HK-2 (cell line): ENCODE measurements at regions not wholly inside any gene's neighbourhood (a gene's known extent, or its start where the extent isn't known, plus 50 kb on each side); places are given as distances from the start of the nearest gene placed in this dataset.
"Not testable (repeated sequence)": the region's sequence is repeated elsewhere in the genome, so short reads cannot be mapped to it uniquely, and the experiment has no call there.

Experiments
- DNase-seq: peaks from one replicate; pipeline ENCODE4 v3.0.0-alpha.2; 2018; ENCODE audit not compliant: unreplicated experiment

DNA sequence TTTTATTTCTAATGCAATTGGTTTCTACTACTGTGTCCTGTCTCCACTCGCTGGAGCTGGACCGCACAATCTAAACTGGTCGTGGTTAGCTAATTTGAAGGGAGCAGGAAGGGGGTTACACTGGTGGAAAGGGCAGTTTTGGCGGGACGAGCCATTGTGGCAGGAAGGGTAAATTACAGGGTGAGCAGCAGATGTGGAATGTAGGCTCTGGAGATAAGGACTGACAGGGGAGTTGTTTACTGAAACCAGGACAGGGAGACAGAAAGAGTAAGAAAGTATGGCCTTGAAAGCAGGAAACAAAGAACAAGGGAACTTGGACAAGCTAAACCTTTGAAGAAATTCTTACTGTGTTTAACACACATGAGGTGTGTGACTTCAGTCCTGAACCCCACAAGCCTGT is 147.8 kb downstream of the ATXN7L3B start:
- no peak for DNase-seq

DNA sequence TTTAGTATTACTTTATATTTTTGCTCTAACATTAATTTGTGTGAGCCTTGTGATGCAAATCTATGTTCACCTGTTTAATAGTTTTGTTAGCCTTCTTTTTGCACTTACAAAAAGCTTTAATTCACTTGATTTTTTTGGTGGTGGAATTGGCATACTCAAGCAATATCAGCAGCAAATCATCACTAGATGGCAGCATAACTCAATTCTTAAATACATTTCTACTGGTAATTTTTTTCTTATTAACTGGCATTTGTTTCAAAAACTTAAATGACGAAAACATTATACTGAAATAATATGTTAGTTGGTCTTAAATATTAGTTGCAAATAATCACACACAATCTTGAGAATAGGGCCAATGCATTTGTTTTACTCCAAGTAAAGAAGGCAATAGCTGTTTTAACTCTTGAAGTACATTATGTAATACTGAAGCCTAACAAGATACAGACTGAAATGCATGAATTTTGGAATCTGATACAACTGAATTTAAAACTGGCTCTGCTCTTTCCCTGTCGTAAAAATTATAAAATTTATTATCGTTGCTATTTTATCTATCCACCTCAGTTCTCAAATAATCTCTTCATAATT is 151.5 kb downstream of the ATXN7L3B start:
- no peak for DNase-seq

DNA sequence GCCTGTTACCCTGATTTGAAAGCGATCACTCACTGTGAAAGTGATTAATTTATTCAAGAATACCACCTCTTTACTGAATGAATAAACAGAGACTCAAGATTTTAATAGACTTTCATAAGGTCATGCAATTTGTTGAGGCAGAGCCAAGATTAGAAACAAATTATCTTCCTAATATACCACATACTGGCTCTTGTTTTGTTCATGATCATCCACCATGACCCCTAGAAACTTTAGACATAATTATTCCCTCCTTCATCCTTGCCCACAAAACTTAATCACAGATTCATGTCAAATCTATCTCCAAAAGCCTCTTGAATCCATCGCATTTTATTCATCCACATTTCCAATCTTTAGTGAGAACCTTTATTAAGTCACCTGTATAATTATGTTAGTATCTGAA is 152.3 kb downstream of the ATXN7L3B start:
- DNase-seq, result no peak

DNA sequence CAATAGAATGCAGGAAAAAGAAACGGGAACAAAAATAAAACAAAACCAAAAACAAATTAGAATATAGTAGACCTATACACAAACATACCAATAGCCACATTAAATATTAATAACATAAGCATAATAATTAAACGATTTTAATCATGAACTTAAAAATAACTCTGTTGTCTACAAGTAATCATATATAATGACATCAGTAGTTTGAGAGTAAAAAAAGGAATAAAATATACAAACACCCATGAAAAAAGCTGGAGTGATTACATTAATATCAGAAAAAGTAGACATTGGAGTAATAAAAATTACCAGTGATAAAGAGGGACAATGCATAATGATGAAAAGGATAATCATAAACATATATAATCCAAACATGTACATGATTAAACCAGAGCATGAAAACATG is 181.8 kb downstream of the ATXN7L3B start:
- DNase-seq, result no peak

DNA sequence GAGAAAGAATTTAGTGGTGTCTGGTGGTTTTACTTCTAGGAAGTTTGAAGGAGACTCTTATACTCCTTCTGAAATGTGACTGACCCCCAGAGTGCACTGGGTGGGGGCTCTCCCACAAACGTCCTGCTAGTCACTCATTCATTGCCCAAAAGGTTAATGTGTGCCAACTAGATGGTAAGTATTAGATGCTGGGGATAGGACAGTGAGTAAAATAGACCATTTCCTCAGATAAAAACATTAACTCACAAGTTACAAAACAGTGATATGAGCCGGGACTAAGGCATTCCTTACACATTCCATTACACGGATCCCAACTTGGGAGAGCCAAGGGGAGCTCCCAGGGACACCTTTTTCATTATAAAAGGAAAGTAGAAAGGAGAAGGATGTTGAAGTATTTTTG is 185.1 kb downstream of the ATXN7L3B start:
- DNase-seq, result peak; percentile 62

DNA sequence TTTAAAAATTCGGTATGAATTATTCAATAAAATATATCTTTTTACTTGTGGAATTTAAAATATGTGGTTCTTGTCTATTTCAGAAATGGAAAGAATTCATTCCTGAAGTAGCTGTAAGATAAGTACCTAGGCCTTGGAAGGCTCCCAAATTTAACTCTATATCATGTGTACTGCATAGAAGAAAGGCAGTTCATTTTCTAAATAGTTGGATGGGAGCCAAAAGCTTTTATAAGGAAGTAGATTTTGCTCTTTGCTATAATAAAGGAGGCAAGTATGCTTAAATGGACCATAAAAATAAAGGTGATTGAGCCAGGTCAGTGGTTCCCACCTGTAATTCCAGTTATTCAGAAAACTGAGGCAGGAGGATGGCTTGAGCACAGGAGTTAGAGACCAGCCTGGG is 187.5 kb downstream of the ATXN7L3B start:
- DNase-seq, result no peak

DNA sequence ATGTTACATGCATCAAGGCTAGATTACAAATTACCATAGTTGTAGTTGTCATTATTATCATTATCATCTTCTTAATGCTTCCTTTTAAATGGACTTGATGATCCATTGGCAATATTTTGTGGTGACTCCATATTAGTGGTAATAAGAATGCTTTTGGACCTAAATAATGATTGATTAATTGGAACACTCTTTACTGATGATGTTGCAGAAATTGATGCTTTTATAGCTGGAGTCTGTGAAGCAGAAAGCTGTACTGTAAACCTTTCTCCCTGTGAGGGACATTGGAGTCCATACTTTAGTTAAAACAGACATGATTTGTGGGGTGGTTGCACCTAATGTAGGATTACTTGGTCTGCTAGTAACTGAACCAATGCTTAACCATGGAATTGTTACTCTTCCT is 190.4 kb downstream of the ATXN7L3B start:
- no peak for DNase-seq

DNA sequence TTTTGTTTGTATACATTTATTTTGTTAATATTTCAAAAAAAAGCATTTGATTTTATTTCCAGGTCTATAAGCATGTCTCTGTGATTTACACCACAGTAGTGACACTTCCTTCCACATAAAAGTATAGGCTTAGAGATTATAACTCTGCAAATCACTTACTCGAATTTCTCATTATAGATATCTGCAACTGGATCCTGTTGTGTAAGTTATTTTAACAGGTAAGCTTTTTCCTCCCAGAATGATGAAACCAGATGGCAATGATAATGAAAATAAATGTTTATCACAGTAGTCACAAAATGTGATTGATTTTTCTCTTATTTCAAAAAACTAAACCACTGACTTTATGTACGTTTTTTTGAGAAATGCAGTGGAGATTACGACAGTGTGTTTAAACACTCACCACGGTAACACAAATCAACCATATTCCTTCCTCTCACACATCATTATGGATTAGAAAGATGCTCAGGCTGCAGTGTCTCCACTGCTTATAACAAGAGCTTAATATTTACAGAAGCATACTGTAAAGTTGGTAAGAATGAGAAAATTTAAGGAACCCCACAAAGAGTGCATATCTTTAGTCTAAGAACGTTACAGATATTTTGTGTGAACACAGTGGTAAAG is 194.6 kb downstream of the ATXN7L3B start:
- no peak for DNase-seq

DNA sequence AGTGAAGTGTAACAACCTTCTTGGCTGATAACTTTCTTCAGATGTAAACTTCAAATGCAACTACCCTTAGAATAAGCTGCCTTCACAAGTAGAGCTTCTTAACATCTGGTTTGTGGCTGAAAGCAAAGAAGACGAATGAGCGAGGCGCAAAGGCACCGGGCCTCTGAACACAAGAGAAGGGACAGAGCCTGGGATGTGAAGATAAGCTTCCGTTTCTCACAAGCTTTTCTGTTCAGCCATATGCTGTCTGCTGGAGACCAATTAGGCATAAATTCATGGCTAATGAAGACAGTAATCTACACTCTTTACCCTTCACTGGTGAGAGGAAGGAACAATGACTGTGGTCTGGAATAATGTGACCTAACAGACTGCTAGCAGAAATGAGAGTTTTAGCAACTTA is 195.2 kb downstream of the ATXN7L3B start:
- no peak for DNase-seq

DNA sequence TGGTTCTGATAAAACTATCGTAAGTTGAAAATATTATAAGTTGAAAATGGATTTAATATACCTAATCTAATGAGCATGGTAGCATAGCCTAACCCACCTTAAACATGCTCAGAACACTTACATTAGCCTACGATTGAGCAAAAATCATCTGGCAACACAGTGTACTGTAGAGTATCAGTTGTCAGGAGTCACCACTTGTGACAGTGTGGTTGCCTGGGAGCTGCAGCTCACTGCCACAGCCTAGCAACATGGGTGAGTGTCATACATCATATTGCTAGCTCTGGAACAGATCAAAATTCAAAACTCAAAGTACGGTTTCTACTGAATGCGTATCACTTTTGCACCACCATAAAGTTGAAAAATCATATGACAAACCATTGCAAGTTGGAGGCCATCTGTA is 203.5 kb downstream of the ATXN7L3B start:
- no peak for DNase-seq

DNA sequence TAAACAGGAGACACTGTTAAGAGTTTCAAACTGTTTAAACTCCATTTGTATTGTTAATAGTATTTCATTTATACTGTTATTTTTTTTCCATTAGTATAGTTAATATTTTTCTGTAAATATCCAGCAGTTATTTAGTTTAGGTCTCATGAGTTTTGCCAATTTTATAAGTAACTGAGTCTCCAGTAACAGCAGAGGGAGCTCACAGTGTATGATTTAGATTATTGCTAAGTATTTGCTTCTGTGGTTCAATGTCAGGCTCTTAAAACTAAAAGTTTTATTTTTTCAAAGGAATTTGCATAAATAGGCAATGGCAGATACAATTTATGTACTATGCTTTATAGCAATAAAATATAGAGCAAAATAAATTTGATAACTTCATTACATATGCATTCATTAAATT is 209.7 kb downstream of the ATXN7L3B start:
- no peak for DNase-seq

DNA sequence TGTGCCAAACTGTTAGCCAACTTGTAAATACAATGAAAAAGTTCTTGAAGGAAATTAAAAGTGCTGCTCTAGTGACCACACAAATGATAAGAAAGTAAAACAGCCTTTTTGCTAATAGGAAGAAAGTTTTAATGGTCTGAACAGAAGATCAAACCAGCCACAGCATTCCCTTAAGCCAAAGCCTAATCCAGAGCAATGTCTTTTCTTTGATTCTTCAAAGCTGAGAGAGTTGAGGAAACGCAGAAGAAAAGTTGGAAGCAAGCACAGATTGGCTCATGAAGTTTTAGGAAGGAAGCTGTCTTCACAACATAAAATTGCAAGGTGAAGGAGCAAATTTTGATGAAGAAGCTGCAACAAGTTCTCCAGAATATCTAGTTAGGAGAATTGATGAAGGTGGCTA is 213.8 kb downstream of the ATXN7L3B start:
- DNase-seq, result no peak

DNA sequence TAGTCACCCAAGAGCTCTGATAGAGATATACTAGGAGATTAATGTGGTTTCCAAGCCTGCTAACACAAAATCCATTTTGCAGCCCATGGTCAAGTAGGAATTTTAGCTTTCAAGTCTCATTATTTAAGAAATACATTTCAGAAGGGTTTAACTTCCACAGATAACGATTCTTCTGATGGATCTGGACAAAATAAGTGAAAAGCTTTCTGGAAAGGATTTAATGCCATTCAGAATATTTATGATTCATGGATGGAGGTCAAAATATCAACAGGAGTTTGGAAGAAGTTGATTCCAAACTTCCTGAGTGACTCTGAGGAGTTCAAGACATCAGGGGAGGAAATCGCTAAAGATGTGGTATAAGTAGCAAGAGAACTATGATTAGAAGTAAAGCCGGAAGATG is 214.6 kb downstream of the ATXN7L3B start:
- DNase-seq, result no peak

DNA sequence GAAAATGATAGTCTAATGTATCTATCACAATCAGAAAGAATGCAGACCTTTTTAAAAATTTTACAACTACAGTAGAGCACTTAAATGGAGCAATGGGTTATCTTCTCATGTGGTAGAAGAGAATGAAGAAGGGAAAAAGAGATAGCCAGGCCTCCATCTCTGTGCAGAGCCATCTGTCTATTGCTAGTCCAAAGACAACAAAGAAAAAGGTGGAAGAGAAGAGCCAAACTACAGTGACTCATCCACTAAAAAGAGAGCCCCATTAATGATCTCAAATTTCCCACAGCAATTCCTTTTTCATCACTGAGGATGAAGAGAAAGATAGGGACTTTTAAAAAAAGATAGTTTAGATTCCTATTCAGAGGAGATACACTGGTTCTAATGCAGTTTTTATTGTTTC is 232.9 kb downstream of the ATXN7L3B start:
- no peak for DNase-seq

DNA sequence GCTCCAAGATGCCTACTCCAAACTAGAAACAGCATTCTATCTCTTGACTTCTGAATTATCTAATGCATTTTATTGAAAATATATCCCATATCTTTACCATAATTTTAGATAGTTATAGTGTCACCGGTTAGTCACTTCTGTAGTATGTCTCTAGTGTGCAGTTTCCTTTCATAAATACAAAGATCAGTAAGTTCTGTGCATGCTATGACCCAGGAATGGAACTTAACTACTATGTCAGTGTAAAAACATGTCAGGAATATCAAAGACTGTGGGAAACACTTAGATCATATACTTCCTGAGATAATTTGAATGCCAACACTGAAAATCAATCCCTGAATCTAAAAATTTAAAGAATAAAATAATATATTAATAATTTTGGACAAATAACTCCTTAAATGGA is 237.6 kb downstream of the ATXN7L3B start:
- DNase-seq, result no peak

DNA sequence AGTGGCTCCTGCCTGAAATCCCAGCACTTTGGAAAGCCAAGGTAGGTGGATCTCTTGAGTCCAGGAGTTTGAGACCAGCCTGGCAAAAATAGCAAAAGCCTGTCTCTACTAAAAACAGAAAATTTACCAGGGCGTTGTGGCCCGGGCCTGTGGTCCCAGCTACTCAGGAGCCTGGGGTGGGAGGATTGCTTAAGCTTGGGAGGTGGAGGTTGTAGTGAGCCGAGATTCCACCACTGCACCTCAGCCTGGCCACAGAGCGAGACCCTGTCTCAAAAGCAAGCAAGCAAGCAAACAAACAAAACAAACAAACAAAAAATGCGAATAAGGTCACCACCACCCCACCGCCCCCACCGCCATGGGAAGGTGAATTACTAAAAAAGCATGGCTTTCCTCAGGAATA is 238.7 kb downstream of the ATXN7L3B start:
- DNase-seq, result no peak

DNA sequence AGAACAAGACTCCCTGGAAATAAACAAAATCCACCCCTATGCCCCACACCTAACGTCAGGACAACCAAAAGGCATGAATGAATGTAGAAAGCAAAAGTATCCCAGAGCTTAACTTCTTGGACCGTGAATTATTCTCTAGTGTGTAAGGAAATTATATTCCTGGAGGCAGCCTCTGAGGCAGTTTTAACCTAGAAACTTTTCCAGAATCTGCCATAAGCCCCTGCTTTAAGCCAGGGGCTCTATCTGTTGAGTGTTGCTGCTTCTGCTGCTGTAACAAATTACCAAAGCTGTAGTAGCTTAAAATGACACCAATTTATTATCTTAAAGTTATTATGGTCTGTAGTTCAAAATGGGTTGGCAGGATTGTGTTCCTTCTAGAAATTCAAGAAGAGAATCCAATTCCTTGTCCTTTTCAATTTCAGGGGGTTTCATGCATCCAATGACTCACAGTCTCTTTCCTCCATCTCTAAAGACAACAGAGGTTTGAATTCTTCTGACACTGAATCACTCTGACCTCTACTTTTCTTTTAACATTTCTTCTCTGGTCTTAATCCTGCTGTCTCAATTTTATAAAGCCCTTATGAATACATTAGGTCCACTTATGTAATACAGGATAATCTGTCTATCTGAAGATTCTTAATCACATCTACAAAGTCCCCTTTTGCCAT is 242.7 kb downstream of the ATXN7L3B start:
- DNase-seq, result no peak

DNA sequence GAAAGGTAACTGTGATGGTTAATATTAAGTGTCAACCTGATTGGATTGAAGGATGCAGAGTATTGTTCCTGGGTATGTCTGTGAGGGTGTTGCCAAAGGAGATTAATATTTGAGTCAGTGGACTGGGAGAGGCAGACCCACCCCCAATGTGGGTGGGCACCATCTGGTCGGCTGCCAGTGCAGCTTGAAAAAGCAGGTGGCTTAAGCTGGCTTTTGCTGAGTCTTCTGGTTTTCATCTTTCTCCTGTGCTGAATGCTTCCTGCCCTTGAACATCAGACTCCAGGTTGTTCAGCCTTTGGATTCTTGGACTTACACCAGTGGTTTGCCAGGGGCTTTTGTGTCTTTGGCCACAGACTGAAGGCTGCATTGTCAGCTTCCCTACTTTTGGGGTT is 243.2 kb downstream of the ATXN7L3B start:
- not testable (repeated sequence) for DNase-seq

DNA sequence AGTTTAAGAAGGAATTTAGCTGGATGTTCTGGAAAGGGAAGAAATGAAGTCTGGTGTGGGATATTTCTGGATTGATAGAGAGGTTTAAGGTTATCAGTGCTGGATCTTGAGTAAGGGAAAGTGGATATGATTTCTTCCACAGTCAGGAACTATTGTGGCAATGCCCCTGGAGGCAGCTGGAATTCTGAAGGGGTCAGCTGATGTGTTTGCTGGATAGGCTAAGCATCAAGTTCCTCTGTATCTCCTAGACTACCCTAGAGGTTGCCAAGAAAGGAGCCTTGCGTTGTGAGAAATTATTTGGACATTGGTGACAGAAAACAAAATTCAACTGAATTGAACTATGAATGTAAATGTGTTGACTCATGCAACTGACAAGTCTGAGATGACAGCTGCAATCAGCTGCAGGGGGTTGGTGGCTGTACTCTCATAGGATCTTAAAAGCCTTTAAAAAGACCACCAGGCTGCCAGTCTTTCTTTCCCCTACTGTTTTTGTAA is 244.4 kb downstream of the ATXN7L3B start:
- DNase-seq, result no peak

DNA sequence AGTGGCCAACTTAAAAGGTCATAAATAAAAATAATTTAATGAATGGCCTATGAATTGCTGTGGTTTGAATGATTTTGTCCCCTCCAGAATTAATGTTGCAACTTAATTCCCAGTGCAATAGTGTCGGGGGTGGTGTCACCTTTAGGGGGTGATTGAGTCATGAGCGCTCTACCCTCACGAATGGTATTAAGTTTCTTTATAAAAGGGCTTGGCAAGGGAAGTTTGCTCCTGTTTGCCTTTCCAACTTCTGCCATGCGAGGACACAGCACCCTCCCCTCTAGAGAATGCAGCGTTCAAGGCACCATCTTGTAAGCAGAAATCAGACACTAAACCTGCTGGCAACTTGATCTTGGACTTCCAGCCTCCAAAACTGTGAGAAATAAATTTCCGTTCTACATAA is 253.3 kb downstream of the ATXN7L3B start:
- no peak for DNase-seq

DNA sequence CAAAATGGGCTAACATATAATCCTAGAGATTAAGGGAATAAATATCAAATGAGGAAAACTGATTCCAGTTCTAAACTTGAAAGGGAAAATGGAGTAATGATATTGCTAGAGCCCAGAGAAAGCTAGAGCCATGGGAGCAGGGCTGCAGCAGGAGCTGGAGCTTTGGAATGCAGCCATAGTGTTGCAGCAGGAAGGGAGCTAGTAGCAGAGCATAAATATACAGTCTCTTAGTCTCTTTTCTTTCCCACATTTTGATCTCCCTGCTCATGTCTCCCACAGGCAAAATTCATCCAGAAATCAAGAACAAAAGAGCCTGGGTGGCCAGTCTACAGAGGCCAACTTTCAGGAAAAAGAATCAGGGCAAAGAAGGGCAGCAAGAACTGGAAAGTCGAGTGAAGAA is 253.7 kb downstream of the ATXN7L3B start:
- no peak for DNase-seq

DNA sequence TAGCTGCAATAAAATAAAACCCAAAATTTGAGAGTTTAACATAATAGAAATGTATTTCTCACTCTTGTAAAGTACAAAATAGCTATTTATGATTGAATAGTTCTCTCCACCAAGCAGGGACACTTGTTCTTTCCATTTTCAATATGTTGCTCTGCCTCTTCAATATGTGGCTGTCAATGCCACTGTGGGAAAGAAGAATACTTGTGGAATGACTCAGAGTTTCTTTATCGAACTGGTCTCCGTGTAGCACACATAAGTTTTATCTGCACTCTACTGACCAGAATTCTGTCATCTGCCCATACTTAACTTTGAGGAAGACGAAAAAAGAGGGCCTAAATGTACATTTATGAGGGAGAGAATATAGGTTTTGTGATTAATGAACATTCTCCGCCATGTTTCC is 256.9 kb downstream of the ATXN7L3B start:
- no peak for DNase-seq

DNA sequence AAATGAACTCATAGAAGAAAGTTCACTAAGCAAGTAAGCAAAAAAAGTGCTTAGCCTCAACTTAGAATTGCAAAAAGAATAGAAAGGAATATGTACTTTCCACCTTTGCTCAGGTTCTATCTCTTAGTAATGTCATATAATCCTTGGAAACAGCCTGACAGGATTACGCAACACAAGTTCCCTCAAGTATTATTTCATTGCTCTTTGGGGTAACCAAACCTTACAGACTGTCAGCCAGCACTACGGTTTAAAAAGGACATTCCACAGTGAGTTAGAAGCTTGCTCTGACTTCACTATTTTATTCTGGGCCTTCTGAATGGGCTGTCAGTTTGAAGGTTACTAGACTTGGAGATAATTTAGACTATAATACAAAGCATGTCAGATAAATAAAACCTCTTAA is 264.0 kb downstream of the ATXN7L3B start:
- DNase-seq, result no peak
